GM12878 (cell line): ENCODE measurements at regions not wholly inside any gene's neighbourhood (a gene's known extent, or its start where the extent isn't known, plus 50 kb on each side); places are given as distances from the start of the nearest gene placed in this dataset.

ENCODE experiments used
- ATAC-seq: fragments of 200-7000 bp; cut with Tn5 transposase; 3 replicates; pipeline ENCODE4 v1.9.1; 2020; ENCODE audit warnings: mild to moderate bottlenecking, moderate library complexity
- BruUV-seq: library from RNA; stranded (reverse); fragments of 400-500 nt; replicated peaks from 2 replicates; lab custom pipeline; 2021; lab: Mats Ljungman, UMichigan
- CTCF ChIA-PET: fragments of 300-600 bp; sonication (Branson Sonifier 250); formaldehyde crosslinking; extraction: SDS; loops from one replicate; lab custom pipeline; 2021; ENCODE audit warnings: inconsistent platforms; lab: Yijun Ruan, JAX
- POLR2A ChIA-PET: fragments of 350-600 bp; formaldehyde crosslinking; extraction: SDS; loops from one replicate; lab custom pipeline; 2021; ENCODE audit warnings: inconsistent platforms; lab: Charles Lee
- RAD21 ChIA-PET: fragments of 300-600 bp; sonication (Branson Sonifier 250); formaldehyde crosslinking; loops from one replicate; lab custom pipeline; 2023; ENCODE audit warnings: antibody characterized with exemption; ENCODE audit not compliant: unreplicated experiment; lab: Charles Lee
- SMC1A ChIA-PET: fragments of 300-600 bp; sonication (Branson Sonifier 250); formaldehyde crosslinking; loops from one replicate; lab custom pipeline; 2023; ENCODE audit not compliant: unreplicated experiment, uncharacterized antibody; lab: Charles Lee
- DNase-seq: peaks from one replicate; pipeline ENCODE4 v3.0.0-alpha.2; 2011; ENCODE audit warnings: low read depth, low spot score
- FAIRE-seq: peaks from 3 replicates; lab custom pipeline; 2011; peaks lifted over from hg19 to GRCh38; lab: Jason Lieb, UNC
- H2AFZ ChIP-seq: 2 replicates; pipeline ENCODE4 v1.6.0; 2011; ENCODE audit warnings: low read depth, low read length, control low read depth; ENCODE audit not compliant: control insufficient read depth
- H3K27ac ChIP-seq: 2 replicates; pipeline ENCODE4 v1.5.1; 2011; ENCODE audit warnings: control low read depth; ENCODE audit not compliant: control insufficient read depth, insufficient read depth
- H3K27me3 ChIP-seq, 2 experiments: replicated peaks in 1 of 2; 2 replicates each; pipeline versions ENCODE4 v1.6.0 to v1.6.1; 2011; ENCODE audit warnings: low read length in 1 of 2; ENCODE audit not compliant: control insufficient read depth in 2 of 2, insufficient read depth in 2 of 2
- H3K36me3 ChIP-seq, 2 experiments: 2 replicates each; pipeline ENCODE4 v1.5.1; 2011; ENCODE audit warnings: low read length in 1 of 2; ENCODE audit not compliant: control insufficient read depth in 2 of 2, insufficient read depth in 2 of 2
- H3K4me1 ChIP-seq: 2 replicates; pipeline ENCODE4 v1.6.1; 2011; ENCODE audit warnings: mild to moderate bottlenecking, low read length, moderate library complexity, mixed read lengths; ENCODE audit not compliant: control insufficient read depth, insufficient read depth
- H3K4me2 ChIP-seq: 2 replicates; pipeline ENCODE4 v1.6.0; 2011; ENCODE audit warnings: control low read depth; ENCODE audit not compliant: control insufficient read depth, insufficient read depth
- H3K4me3 ChIP-seq: fragments of 200-600 bp; sonication (generic); 2 replicates; pipeline ENCODE4 v1.5.1; 2016
- H3K79me2 ChIP-seq: 2 replicates; pipeline ENCODE4 v1.6.0; 2011; ENCODE audit warnings: low read length; ENCODE audit not compliant: control insufficient read depth, insufficient read depth
- H3K9ac ChIP-seq: 2 replicates; pipeline ENCODE4 v1.8.0; 2011; ENCODE audit warnings: low read length, control low read depth, mixed read lengths; ENCODE audit not compliant: control insufficient read depth, insufficient read depth
- H3K9me3 ChIP-seq: replicated peaks from 3 replicates; pipeline ENCODE4 v1.5.1; 2011; ENCODE audit warnings: mild to moderate bottlenecking, low read length; ENCODE audit not compliant: control insufficient read depth, insufficient read depth
- H4K20me1 ChIP-seq: 2 replicates; pipeline ENCODE4 v1.6.0; 2011; ENCODE audit not compliant: control insufficient read depth, insufficient read depth
- EZH2 ChIP-seq: IDR thresholded peaks from 2 replicates; pipeline ENCODE4 v1.6.1; 2012; ENCODE audit warnings: low read depth, mild to moderate bottlenecking, control low read depth, inconsistent platforms, low read length, borderline replicate concordance; ENCODE audit not compliant: control insufficient read depth
- FOXK2 ChIP-seq: fragments of 450-650 bp; IDR thresholded peaks from 2 replicates; pipeline ENCODE4 v1.6.1; 2017; ENCODE audit warnings: mild to moderate bottlenecking, moderate library complexity
- HDAC2 ChIP-seq: fragments of 200-600 bp; sonication (generic); IDR thresholded peaks from 2 replicates; pipeline ENCODE4 v1.6.1; 2017
- JUNB ChIP-seq: IDR thresholded peaks from 2 replicates; pipeline ENCODE4 v1.6.1; 2016; ENCODE audit warnings: antibody characterized with exemption, mild to moderate bottlenecking
- KAT2A ChIP-seq: conservative IDR thresholded peaks from 2 replicates; pipeline ENCODE4 v1.6.1; 2011; ENCODE audit warnings: low read depth, low read length; ENCODE audit not compliant: control insufficient read depth
- KLF5 ChIP-seq: fragments of 450-650 bp; IDR thresholded peaks from 2 replicates; pipeline ENCODE4 v1.6.1; 2014; ENCODE audit warnings: mild to moderate bottlenecking; ENCODE audit not compliant: partially characterized antibody
- LARP7 ChIP-seq: fragments of 450-650 bp; IDR thresholded peaks from 2 replicates; pipeline ENCODE4 v1.6.1; 2017; ENCODE audit warnings: mild to moderate bottlenecking
- SMAD1 ChIP-seq: fragments of 450-650 bp; IDR thresholded peaks from 2 replicates; pipeline ENCODE4 v1.6.1; 2018; ENCODE audit warnings: mild to moderate bottlenecking, low read depth; ENCODE audit not compliant: partially characterized antibody
- WGBS: methylation state at CpG from one replicate; pipeline ENCODE4 v1.1.6; 2016; ENCODE audit warnings: low lambda C conversion rate; ENCODE audit not compliant: insufficient replicate concordance, insufficient coverage; ENCODE audit errors: missing lambda C conversion rate; 5-methylcytosine and 5-hydroxymethylcytosine counted together
- in situ Hi-C: fragments of 300-500 bp; cut with MboI; formaldehyde crosslinking; loops from 9 replicates; pipeline ENCODE4 v1.14.3; 2018; ENCODE audit warnings: mixed read lengths
- intact Hi-C: fragments of 100-400 bp; cut with micrococcal nuclease; formaldehyde crosslinking; loops from one replicate; pipeline ENCODE4 v1.14.2; 2022; ENCODE audit not compliant: unreplicated experiment
- TF ChIP-seq, protein P1 (sequence below): fragments of 150-350 bp; IDR thresholded peaks from 2 replicates; pipeline ENCODE4 v1.6.1; 2016; ENCODE audit warnings: low read depth, low read length

DNA sequence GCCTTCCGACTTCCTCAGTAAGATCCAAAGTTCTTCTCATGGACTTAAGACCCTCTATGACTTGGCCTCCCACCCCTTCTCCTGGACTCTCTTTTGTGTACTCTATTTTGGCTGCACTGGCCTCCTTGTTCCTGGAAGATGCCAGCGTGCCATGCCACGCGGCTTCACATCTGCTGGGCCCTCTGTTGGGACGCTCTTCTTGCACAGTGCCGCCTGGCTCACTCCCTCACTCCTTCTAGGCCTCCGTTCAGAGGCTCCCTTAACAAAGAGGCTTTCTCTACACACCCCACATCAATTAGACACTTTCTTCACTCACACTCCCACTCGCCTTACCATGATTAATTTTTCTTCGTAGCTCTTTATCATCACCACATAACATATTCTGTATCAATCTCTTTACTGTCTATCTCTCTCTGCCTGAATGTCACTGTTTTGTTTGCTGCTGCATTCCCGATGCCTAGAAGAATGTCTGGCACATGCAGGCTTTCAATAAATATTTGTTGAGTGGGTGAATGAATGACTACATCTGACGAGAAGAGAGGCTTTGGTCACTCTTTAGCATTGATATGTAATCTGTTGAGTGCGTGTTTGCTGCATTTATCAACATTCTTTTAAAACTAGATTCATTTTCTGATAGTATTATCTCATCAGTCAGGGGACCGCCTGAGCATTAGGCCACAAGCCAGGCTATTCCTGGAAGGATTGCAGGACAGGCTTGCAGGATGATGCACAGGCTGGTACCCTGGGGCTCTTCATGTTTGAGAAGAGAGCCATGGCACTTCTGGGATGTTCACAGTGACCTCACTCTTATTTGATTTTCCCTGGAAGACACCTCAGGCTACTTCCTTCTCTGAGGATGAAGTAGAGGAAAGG is 60.6 kb upstream of the AMPD3 start:
- Histone ChIP-seq H3K4me2 (no peak overlapping the region), H3K9me3 (no peaks in the 10 kb centered on the region), H3K36me3 (no peaks in the 10 kb centered on the region), H3K4me3 (no peak overlapping the region), H3K9ac (no peak overlapping the region), H3K79me2 (no peaks in the 10 kb centered on the region), H4K20me1 (no peaks in the 10 kb centered on the region), H3K27me3 (peaks cover 0 to 5% of the 10 kb centered on the region in 2 experiments; a peak in 3 of 4 replicates), H2AFZ (no peak overlapping the region), H3K4me1 (no peaks in the 10 kb centered on the region), H3K27ac (no peak overlapping the region)
- no peak for ATAC-seq
- SMC1A ChIA-PET = no interaction called here
- BruUV-seq = no TSS peak
- POLR2A ChIA-PET = no interaction called here
- RAD21 ChIA-PET = no interaction called here
- in situ Hi-C loops = no loop called here
- DNase-seq = no peak
- intact Hi-C loops = no loop called here
- CTCF ChIA-PET = interaction anchor here (2.2 kb wide), 1 partner anchor 12 kb away, joined by 6 read pairs; no protein-coding TSS in a partner anchor
- no peak for TF ChIP-seq KAT2A
- TF ChIP-seq HDAC2 = no peak
- no peak for TF ChIP-seq LARP7
- TF ChIP-seq KLF5 = no peak
- TF ChIP-seq JUNB = no peak
- no peak for TF ChIP-seq FOXK2
- TF ChIP-seq, protein P1, sequence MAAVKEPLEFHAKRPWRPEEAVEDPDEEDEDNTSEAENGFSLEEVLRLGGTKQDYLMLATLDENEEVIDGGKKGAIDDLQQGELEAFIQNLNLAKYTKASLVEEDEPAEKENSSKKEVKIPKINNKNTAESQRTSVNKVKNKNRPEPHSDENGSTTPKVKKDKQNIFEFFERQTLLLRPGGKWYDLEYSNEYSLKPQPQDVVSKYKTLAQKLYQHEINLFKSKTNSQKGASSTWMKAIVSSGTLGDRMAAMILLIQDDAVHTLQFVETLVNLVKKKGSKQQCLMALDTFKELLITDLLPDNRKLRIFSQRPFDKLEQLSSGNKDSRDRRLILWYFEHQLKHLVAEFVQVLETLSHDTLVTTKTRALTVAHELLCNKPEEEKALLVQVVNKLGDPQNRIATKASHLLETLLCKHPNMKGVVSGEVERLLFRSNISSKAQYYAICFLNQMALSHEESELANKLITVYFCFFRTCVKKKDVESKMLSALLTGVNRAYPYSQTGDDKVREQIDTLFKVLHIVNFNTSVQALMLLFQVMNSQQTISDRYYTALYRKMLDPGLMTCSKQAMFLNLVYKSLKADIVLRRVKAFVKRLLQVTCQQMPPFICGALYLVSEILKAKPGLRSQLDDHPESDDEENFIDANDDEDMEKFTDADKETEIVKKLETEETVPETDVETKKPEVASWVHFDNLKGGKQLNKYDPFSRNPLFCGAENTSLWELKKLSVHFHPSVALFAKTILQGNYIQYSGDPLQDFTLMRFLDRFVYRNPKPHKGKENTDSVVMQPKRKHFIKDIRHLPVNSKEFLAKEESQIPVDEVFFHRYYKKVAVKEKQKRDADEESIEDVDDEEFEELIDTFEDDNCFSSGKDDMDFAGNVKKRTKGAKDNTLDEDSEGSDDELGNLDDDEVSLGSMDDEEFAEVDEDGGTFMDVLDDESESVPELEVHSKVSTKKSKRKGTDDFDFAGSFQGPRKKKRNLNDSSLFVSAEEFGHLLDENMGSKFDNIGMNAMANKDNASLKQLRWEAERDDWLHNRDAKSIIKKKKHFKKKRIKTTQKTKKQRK = no peak
- TF ChIP-seq EZH2 = no peak
- no peak for TF ChIP-seq SMAD1
- 41% methylated on average over 13 of the region's 13 CpGs for WGBS
- no peak for FAIRE-seq
